MM.1S (cell line): ENCODE measurements at regions not wholly inside any gene's neighbourhood (a gene's known extent, or its start where the extent isn't known, plus 50 kb on each side); places are given as distances from the start of the nearest gene placed in this dataset.

Source experiments
- DNase-seq: peaks from one replicate; pipeline ENCODE4 v3.0.0-alpha.2; 2015
- H2AFZ ChIP-seq: fragments of 300-600 bp; sonication (generic); 2 replicates; pipeline ENCODE4 v1.6.0; 2016; ENCODE audit warnings: antibody characterized with exemption, low read length
- H3F3A ChIP-seq: fragments of 300-600 bp; sonication (generic); 2 replicates; pipeline ENCODE4 v1.6.1; 2016; ENCODE audit warnings: mild to moderate bottlenecking, antibody characterized with exemption, low read length, moderate library complexity, mixed read lengths; ENCODE audit not compliant: insufficient read depth
- H3K27ac ChIP-seq: fragments of 300-600 bp; sonication (generic); 2 replicates; pipeline ENCODE4 v1.5.1; 2016; ENCODE audit warnings: mild to moderate bottlenecking, low read length
- H3K27me3 ChIP-seq: fragments of 300-600 bp; sonication (generic); replicated peaks from 2 replicates; pipeline ENCODE4 v1.6.0; 2016; ENCODE audit warnings: low read length; ENCODE audit not compliant: insufficient read depth
- H3K36me3 ChIP-seq: fragments of 300-600 bp; sonication (generic); replicated peaks from 2 replicates; pipeline ENCODE4 v1.6.1; 2016; ENCODE audit warnings: mild to moderate bottlenecking, low read length, mixed read lengths; ENCODE audit not compliant: insufficient read depth
- H3K4me1 ChIP-seq: fragments of 300-600 bp; sonication (generic); 2 replicates; pipeline ENCODE4 v1.6.1; 2016; ENCODE audit warnings: low read length, mixed read lengths
- H3K4me2 ChIP-seq: fragments of 300-600 bp; sonication (generic); 2 replicates; pipeline ENCODE4 v1.6.0; 2016; ENCODE audit warnings: low read depth, low read length
- H3K4me3 ChIP-seq: fragments of 300-600 bp; sonication (generic); 2 replicates; pipeline ENCODE4 v1.5.1; 2016; ENCODE audit warnings: low read length, mixed read lengths
- H3K79me2 ChIP-seq: fragments of 300-600 bp; sonication (generic); 2 replicates; pipeline ENCODE4 v1.6.1; 2016; ENCODE audit warnings: mixed run types, low read length, mixed read lengths
- H3K9ac ChIP-seq: fragments of 300-600 bp; sonication (generic); 2 replicates; pipeline ENCODE4 v1.6.1; 2016; ENCODE audit warnings: low read length, mixed read lengths
- H3K9me2 ChIP-seq: fragments of 300-600 bp; sonication (generic); replicated peaks from 2 replicates; pipeline ENCODE4 v1.6.1; 2016; ENCODE audit warnings: mild to moderate bottlenecking, low read length, mixed read lengths; ENCODE audit not compliant: insufficient read depth
- H3K9me3 ChIP-seq: fragments of 300-600 bp; sonication (generic); replicated peaks from 2 replicates; pipeline ENCODE4 v1.6.1; 2016; ENCODE audit warnings: mild to moderate bottlenecking, low read length, mixed read lengths; ENCODE audit not compliant: insufficient read depth
- H4K20me1 ChIP-seq: fragments of 300-600 bp; sonication (generic); 2 replicates; pipeline ENCODE4 v1.6.1; 2016; ENCODE audit warnings: mild to moderate bottlenecking, low read length, moderate library complexity, mixed read lengths; ENCODE audit not compliant: insufficient read depth
- EZH2 ChIP-seq: fragments of 300-600 bp; sonication (generic); optimal IDR thresholded peaks from 2 replicates; pipeline ENCODE3; 2017; ENCODE audit warnings: low read depth, mild to moderate bottlenecking, antibody characterized with exemption, low read length, mixed read lengths
- EZH2phosphoT487 ChIP-seq: fragments of 300-600 bp; sonication (generic); IDR thresholded peaks from 2 replicates; pipeline ENCODE4 v1.6.1; 2018; ENCODE audit warnings: antibody characterized with exemption, low read length
- TF ChIP-seq, protein P1 (sequence below): fragments of 300-600 bp; sonication (generic); IDR thresholded peaks from 2 replicates; pipeline ENCODE4 v1.5.1; 2016; ENCODE audit warnings: antibody characterized with exemption, low read length, mixed read lengths

- Histone ChIP-seq H3K9me3 (no peaks in the 10 kb centered on the region), H3F3A (no peaks in the 10 kb centered on the region), H3K4me3 (no peak overlapping the region), H2AFZ (no peak overlapping the region), H3K9me2 (no peaks in the 10 kb centered on the region), H3K79me2 (no peaks in the 10 kb centered on the region), H3K27ac (no peak overlapping the region), H3K4me1 (no peaks in the 10 kb centered on the region), H3K9ac (no peak overlapping the region), H4K20me1 (no peaks in the 10 kb centered on the region), H3K36me3 (no peaks in the 10 kb centered on the region; the same call in 1 of the 2 replicates), H3K27me3 (no peaks in the 10 kb centered on the region), H3K4me2 (no peak overlapping the region)
- TF ChIP-seq, protein P1, sequence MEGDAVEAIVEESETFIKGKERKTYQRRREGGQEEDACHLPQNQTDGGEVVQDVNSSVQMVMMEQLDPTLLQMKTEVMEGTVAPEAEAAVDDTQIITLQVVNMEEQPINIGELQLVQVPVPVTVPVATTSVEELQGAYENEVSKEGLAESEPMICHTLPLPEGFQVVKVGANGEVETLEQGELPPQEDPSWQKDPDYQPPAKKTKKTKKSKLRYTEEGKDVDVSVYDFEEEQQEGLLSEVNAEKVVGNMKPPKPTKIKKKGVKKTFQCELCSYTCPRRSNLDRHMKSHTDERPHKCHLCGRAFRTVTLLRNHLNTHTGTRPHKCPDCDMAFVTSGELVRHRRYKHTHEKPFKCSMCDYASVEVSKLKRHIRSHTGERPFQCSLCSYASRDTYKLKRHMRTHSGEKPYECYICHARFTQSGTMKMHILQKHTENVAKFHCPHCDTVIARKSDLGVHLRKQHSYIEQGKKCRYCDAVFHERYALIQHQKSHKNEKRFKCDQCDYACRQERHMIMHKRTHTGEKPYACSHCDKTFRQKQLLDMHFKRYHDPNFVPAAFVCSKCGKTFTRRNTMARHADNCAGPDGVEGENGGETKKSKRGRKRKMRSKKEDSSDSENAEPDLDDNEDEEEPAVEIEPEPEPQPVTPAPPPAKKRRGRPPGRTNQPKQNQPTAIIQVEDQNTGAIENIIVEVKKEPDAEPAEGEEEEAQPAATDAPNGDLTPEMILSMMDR: no peak
- TF ChIP-seq EZH2phosphoT487: no peak
- TF ChIP-seq EZH2: no peak
- DNase-seq: no peak
Measured at GRCh38 chr2:106990297-106990696, 104.3 kb upstream of the ST6GAL2 start.

GRCh38 chr2:106991866-106992265 lies 105.9 kb upstream of the ST6GAL2 start:
- no peak for DNase-seq
- no peak overlapping the region for H2AFZ ChIP-seq
- H3K9ac ChIP-seq: no peak overlapping the region
- no peaks in the 10 kb centered on the region for H3K27me3 ChIP-seq
- no peaks in the 10 kb centered on the region for H3K79me2 ChIP-seq
- TF ChIP-seq EZH2phosphoT487 (no peak), EZH2 (no peak)
- TF ChIP-seq, protein P1: no peak
- no peaks in the 10 kb centered on the region for H3K9me3 ChIP-seq
- H4K20me1 ChIP-seq: no peaks in the 10 kb centered on the region
- no peaks in the 10 kb centered on the region for H3K36me3 ChIP-seq
- no peaks in the 10 kb centered on the region for H3K9me2 ChIP-seq
- no peak overlapping the region for H3K4me2 ChIP-seq
- no peaks in the 10 kb centered on the region for H3F3A ChIP-seq
- no peak overlapping the region for H3K4me3 ChIP-seq
- no peak overlapping the region for H3K27ac ChIP-seq
- no peaks in the 10 kb centered on the region for H3K4me1 ChIP-seq

GRCh38 chr2:106995556-106995955 lies 109.6 kb upstream of the ST6GAL2 start:
- Histone ChIP-seq H3K27me3 (no peaks in the 10 kb centered on the region), H3K79me2 (no peaks in the 10 kb centered on the region), H3K4me1 (no peaks in the 10 kb centered on the region)

More at GRCh38 chr2:106995556-106995955, 109.6 kb upstream of the ST6GAL2 start:
- Histone ChIP-seq H3K27ac (no peak overlapping the region), H3K9ac (no peak overlapping the region), H3K9me2 (no peaks in the 10 kb centered on the region), H3K36me3 (no peaks in the 10 kb centered on the region), H4K20me1 (no peaks in the 10 kb centered on the region), H3K4me3 (no peak overlapping the region), H3F3A (no peaks in the 10 kb centered on the region), H3K9me3 (no peaks in the 10 kb centered on the region), H2AFZ (no peak overlapping the region), H3K4me2 (no peak overlapping the region)
- DNase-seq: no peak
- TF ChIP-seq, protein P1: no peak
